K562 (cell line): ENCODE measurements at regions not wholly inside any gene's neighbourhood (a gene's known extent, or its start where the extent isn't known, plus 50 kb on each side); places are given as distances from the start of the nearest gene placed in this dataset.

Source experiments
- ATAC-seq: fragments of 200-7000 bp; cut with Tn5 transposase; 3 replicates; pipeline ENCODE4 v1.9.1; 2020; ENCODE audit warnings: moderate library complexity
- BruUV-seq: library from RNA; stranded (reverse); fragments of 400-500 nt; replicated peaks from 2 replicates; lab custom pipeline; 2021; lab: Mats Ljungman, UMichigan
- CTCF ChIA-PET: fragments of 300-600 bp; formaldehyde crosslinking; extraction: SDS; loops from one replicate; lab custom pipeline; 2021; ENCODE audit warnings: low intra/inter-chr PET ratio; lab: Yijun Ruan, JAX
- POLR2A ChIA-PET: fragments of 300-600, 350-650 bp; sonication (Branson Sonifier 250); formaldehyde crosslinking; extraction: SDS; loops from one replicate; lab custom pipeline; 2021; ENCODE audit warnings: antibody characterized with exemption, inconsistent platforms; lab: Yijun Ruan, JAX
- DNase-seq, 4 experiments: peaks; one replicate each; pipeline versions ENCODE4 v3.0.0 to v3.0.0-alpha.2; 2011 to 2018; ENCODE audit warnings: low spot score in 3 of 4, mixed read lengths in 3 of 4; ENCODE audit errors: extremely low read depth in 1 of 4
- FAIRE-seq: peaks from 2 replicates; lab custom pipeline; 2011; peaks lifted over from hg19 to GRCh38; lab: Jason Lieb, UNC
- H2AFZ ChIP-seq: 2 replicates; pipeline ENCODE4 v1.6.0; 2011; ENCODE audit warnings: low read depth, low read length, control low read depth, inconsistent platforms
- H3K27ac ChIP-seq: fragments of 200-600 bp; 3 replicates; pipeline ENCODE4 v1.8.0; 2011; ENCODE audit warnings: low read depth, mild to moderate bottlenecking, control low read depth, inconsistent platforms, low read length, moderate library complexity, mixed read lengths; ENCODE audit errors: extremely low read depth
- H3K27me3 ChIP-seq, 2 experiments: fragments of 300-600 bp in 1 of 2; 2 replicates in 1 of 2; 3 replicates in 1 of 2; pipeline versions ENCODE4 v1.6.0 to v1.8.0; 2011; ENCODE audit warnings: inconsistent platforms in 2 of 2, low read length in 2 of 2, mild to moderate bottlenecking in 1 of 2, mixed read lengths in 1 of 2, moderate library complexity in 1 of 2; ENCODE audit not compliant: control insufficient read depth in 2 of 2, insufficient read depth in 2 of 2
- H3K36me3 ChIP-seq: fragments of 300-600 bp; 3 replicates; pipeline ENCODE4 v1.8.0; 2011; ENCODE audit warnings: mild to moderate bottlenecking, low read length, inconsistent platforms; ENCODE audit not compliant: control insufficient read depth, insufficient read depth
- H3K4me1 ChIP-seq, 2 experiments: fragments of 200-600 bp in 1 of 2; replicated peaks in 1 of 2; 2 replicates in 1 of 2; 3 replicates in 1 of 2; pipeline versions ENCODE4 v1.5.1 to v1.8.0; 2011; ENCODE audit warnings: inconsistent platforms in 2 of 2, low read length in 2 of 2, mild to moderate bottlenecking in 1 of 2, mixed read lengths in 1 of 2, moderate library complexity in 1 of 2; ENCODE audit not compliant: control insufficient read depth in 2 of 2, insufficient read depth in 2 of 2
- H3K4me2 ChIP-seq: 2 replicates; pipeline ENCODE4 v1.6.1; 2011; ENCODE audit warnings: low read length, control low read depth, inconsistent platforms, mixed read lengths; ENCODE audit not compliant: insufficient read depth
- H3K4me3 ChIP-seq: fragments of 200-600 bp; sonication (generic), shearing (Covaris generic); 2 replicates; pipeline ENCODE4 v1.5.1; 2016; ENCODE audit warnings: control low read depth, inconsistent platforms
- H3K79me2 ChIP-seq: fragments of 200-600 bp; 3 replicates; pipeline ENCODE4 v1.8.0; 2011; ENCODE audit warnings: low read length, inconsistent platforms; ENCODE audit not compliant: control insufficient read depth, insufficient read depth
- H3K9ac ChIP-seq, 2 experiments: 2 replicates each; pipeline versions ENCODE4 v1.6.0 to v1.6.1; 2011; ENCODE audit warnings: low read depth in 2 of 2, low read length in 2 of 2, control low read depth in 1 of 2, inconsistent platforms in 1 of 2, mild to moderate bottlenecking in 1 of 2, mixed read lengths in 1 of 2; ENCODE audit not compliant: insufficient read depth in 1 of 2
- H3K9me1 ChIP-seq: one replicate; pipeline ENCODE4 v1.6.0; 2011; ENCODE audit warnings: inconsistent platforms, mild to moderate bottlenecking, low read length, moderate library complexity; ENCODE audit not compliant: control insufficient read depth, insufficient read depth
- H3K9me3 ChIP-seq: replicated peaks from 2 replicates; pipeline ENCODE4 v1.5.1; 2011; ENCODE audit warnings: low read depth, low read length, inconsistent platforms; ENCODE audit not compliant: control insufficient read depth, insufficient read depth
- H4K20me1 ChIP-seq: replicated peaks from 2 replicates; pipeline ENCODE4 v1.6.1; 2011; ENCODE audit warnings: low read length, inconsistent platforms, mixed read lengths; ENCODE audit not compliant: control insufficient read depth, insufficient read depth
- BRF1 ChIP-seq: IDR thresholded peaks from 3 replicates; pipeline ENCODE4 v1.6.1; 2011; ENCODE audit warnings: borderline replicate concordance, mild to moderate bottlenecking; ENCODE audit not compliant: insufficient read length; ENCODE audit errors: extremely low read depth
- BRF2 ChIP-seq: IDR thresholded peaks from 3 replicates; pipeline ENCODE4 v1.6.1; 2011; ENCODE audit warnings: borderline replicate concordance, mild to moderate bottlenecking; ENCODE audit not compliant: insufficient read length, insufficient read depth
- CAMTA2 ChIP-seq: fragments of 250-450 bp; sonication (Bioruptor Pico); conservative IDR thresholded peaks from 2 replicates; pipeline ENCODE4 v1.5.1; 2022
- CREB5 ChIP-seq: fragments of 250-450 bp; sonication (Bioruptor Pico); IDR thresholded peaks from 2 replicates; pipeline ENCODE4 v1.5.0; 2020; ENCODE audit warnings: mild to moderate bottlenecking
- DDX20 ChIP-seq: fragments of 450-650 bp; IDR thresholded peaks from 2 replicates; pipeline ENCODE4 v1.6.1; 2016; ENCODE audit warnings: missing genetic modification characterization, low read depth, mild to moderate bottlenecking, missing compliant biosample characterization, moderate library complexity
- HDAC3 ChIP-seq: fragments of 450-650 bp; IDR thresholded peaks from 2 replicates; pipeline ENCODE4 v1.6.1; 2018; ENCODE audit warnings: borderline replicate concordance, mild to moderate bottlenecking, moderate library complexity; ENCODE audit not compliant: partially characterized antibody
- MAFK ChIP-seq: IDR thresholded peaks from 2 replicates; pipeline ENCODE4 v1.6.1; 2011; ENCODE audit warnings: low read length, improper control_type of control experiment
- MBD1 ChIP-seq: fragments of 250-450 bp; sonication (Bioruptor Pico); IDR thresholded peaks from 2 replicates; pipeline ENCODE4 v1.8.0; 2022; ENCODE audit warnings: inconsistent platforms
- NCOR1 ChIP-seq: fragments of 450-650 bp; IDR thresholded peaks from 2 replicates; pipeline ENCODE4 v1.6.1; 2016; ENCODE audit warnings: mild to moderate bottlenecking, moderate library complexity
- OTX1 ChIP-seq: fragments of 450-650 bp; formaldehyde crosslinking; IDR thresholded peaks from 2 replicates; pipeline ENCODE4 v1.4.0; 2022; ENCODE audit warnings: mild to moderate bottlenecking
- PPARD ChIP-seq: fragments of 250-450 bp; sonication (Bioruptor Pico); IDR thresholded peaks from 2 replicates; pipeline ENCODE4 v1.8.0; 2022; ENCODE audit warnings: inconsistent platforms, mild to moderate bottlenecking, moderate library complexity
- SUPT5H ChIP-seq: fragments of 450-650 bp; IDR thresholded peaks from 2 replicates; pipeline ENCODE4 v1.6.1; 2016
- TCF7L2 ChIP-seq: fragments of 150-350 bp; IDR thresholded peaks from 2 replicates; pipeline ENCODE4 v1.6.1; 2016; ENCODE audit warnings: low read depth, mild to moderate bottlenecking, low read length, moderate library complexity
- WHSC1 ChIP-seq: IDR thresholded peaks from one replicate; pipeline ENCODE4 v1.6.1; 2012; ENCODE audit warnings: low read length, control low read depth, inconsistent platforms
- XRCC4 ChIP-seq: IDR thresholded peaks from one replicate; pipeline ENCODE4 v1.6.1; 2011; ENCODE audit not compliant: insufficient read depth, insufficient read length; ENCODE audit errors: extremely low read depth
- XRCC5 ChIP-seq: fragments of 200-400 bp; formaldehyde crosslinking; IDR thresholded peaks from 2 replicates; pipeline ENCODE4 v1.6.1; 2017; ENCODE audit warnings: low read depth, mild to moderate bottlenecking, low read length
- ZNF449 ChIP-seq: fragments of 250-450 bp; sonication (Bioruptor Pico); IDR thresholded peaks from 2 replicates; pipeline ENCODE4 v1.8.0; 2022; ENCODE audit warnings: moderate library complexity, mild to moderate bottlenecking, inconsistent platforms
- ZNF79 ChIP-seq: fragments of 250-450 bp; sonication (Bioruptor Pico); IDR thresholded peaks from 2 replicates; pipeline ENCODE4 v1.4.0; 2020; ENCODE audit warnings: low read depth, mild to moderate bottlenecking, moderate library complexity
- WGBS: fragments of 100-300 bp; shearing (Covaris generic); methylation state at CpG from one replicate; pipeline ENCODE4 v1.1.6; 2016; ENCODE audit warnings: low coverage, mixed read lengths; ENCODE audit not compliant: insufficient coverage; ENCODE audit errors: missing lambda C conversion rate; 5-methylcytosine and 5-hydroxymethylcytosine counted together
- in situ Hi-C: fragments of 300-500 bp; cut with MboI; formaldehyde crosslinking; loops from 4 replicates; pipeline ENCODE4 v1.15.0; 2018; ENCODE audit warnings: inconsistent platforms, mixed read lengths
- intact Hi-C: fragments of 100-400 bp; cut with micrococcal nuclease; formaldehyde crosslinking; loops from 2 replicates; pipeline ENCODE4 v1.14.2; 2022

- FAIRE-seq, result no peak
- BruUV-seq, result no TSS peak
- Histone ChIP-seq H3K27me3 (peaks cover 35 to 77% of the 10 kb centered on the region in 2 experiments), H3K36me3 (no peaks in the 10 kb centered on the region), H3K4me3 (no peak overlapping the region), H3K9me1 (no peaks in the 10 kb centered on the region), H3K9ac (no peak overlapping the region), H3K27ac (no peak overlapping the region), H3K4me2 (peak overlapping the region; percentile 15; the same call in 1 of the 2 replicates), H3K79me2 (no peaks in the 10 kb centered on the region), H3K4me1 (peaks cover 6 to 26% of the 10 kb centered on the region in 2 experiments), H4K20me1 (no peaks in the 10 kb centered on the region), H3K9me3 (0 out of 2 replicates have a peak, but pooled peaks cover 4% of the 10 kb centered on the region), H2AFZ (no peak overlapping the region)
- in situ Hi-C loops, result no loop called here
- no peak for ATAC-seq
- WGBS, result 2% methylated on average over 24 of the region's 25 CpGs
- intact Hi-C loops, result no loop called here
- DNase-seq, result no peak
- ChIA-PET POLR2A (no interaction called here), CTCF (no interaction called here)
- TF ChIP-seq CREB5 (no peak), CAMTA2 (no peak), HDAC3 (no peak), DDX20 (tag) (no peak), XRCC4 (no peak), SUPT5H (no peak), NCOR1 (no peak), PPARD (CRISPR knock-in tag) (no peak), XRCC5 (no peak), ZNF449 (CRISPR knock-in tag) (no peak), OTX1 (CRISPR knock-in tag) (no peak), ZNF79 (CRISPR knock-in tag) (no peak), WHSC1 (no peak), BRF1 (no peak), BRF2 (no peak), MAFK (no peak), MBD1 (CRISPR knock-in tag) (no peak), TCF7L2 (no peak)
These were observed 69.9 kb downstream of the FOXL3 start for GRCh38 chr7:359766-360361.
